ENCODE measurements at regions not wholly inside any gene's neighbourhood (a gene's known extent, or its start where the extent isn't known, plus 50 kb on each side); places are given as distances from the start of the nearest gene placed in this dataset.
A peak's percentile ranks its signal among the peaks of the same experiment; 100 is the strongest.
"Not testable (repeated sequence)": the region's sequence is repeated elsewhere in the genome, so short reads cannot be mapped to it uniquely, and the experiment has no call there.

DNA sequence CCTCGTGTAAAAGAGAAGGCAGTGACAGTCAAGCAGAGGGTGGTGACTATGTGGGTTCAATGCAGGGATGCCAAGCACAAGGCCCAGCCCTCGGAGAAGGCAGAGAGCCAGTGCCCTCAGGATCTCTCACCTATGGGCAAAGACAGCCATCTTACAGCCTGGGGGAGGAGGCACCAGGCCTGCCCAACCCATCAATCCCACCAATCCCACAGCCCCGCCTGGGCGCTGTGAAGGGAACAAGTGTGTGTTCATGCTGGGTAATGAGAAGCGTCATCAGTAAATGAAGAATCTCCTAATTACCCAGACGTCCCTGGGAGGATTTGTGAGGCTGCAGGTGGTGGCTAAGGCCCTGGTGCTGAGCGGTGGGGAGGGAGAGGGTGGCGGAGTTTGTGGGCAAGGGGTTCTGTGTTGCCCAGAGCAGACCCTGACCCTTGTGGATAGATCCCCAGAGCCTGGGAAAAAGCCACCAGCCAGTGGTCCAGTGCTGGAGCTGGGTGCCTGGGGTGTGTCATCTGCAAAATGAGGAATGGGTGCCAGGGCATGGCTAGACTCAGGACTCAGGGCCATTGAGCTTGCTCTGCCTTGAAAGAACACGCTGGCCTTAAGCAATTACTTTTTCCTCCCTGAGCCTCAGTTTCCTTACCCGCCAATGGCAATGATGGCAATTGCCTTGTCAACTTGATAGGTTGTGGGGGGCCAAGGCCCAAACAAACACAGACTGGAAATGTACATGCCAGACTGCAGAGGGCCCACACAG lies 128.1 kb upstream of the UNC5B start:
- no peak for DNase-seq (ENCODE audit: low read depth in 2 of 2)

DNA sequence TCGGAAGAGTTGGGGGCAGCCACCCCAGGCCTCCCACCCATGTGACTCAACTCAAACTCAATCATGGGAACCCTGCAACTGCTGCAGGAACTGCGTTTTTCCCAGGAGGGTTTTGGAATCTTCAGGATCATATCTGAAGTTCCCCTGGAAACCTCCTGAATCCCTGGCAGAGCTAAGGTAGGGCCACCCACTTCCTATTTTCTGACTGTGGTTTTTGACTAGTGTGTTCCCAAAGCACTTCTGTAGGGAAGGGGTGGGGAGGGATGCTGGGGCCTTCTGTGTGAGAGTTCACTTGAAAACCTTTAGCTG lies 127.6 kb upstream of the UNC5B start:
- DNase-seq (ENCODE audit: low read depth in 2 of 2), result no peak

- DNase-seq (ENCODE audit: low read depth in 2 of 2), result no peak
Observed at GRCh38 chr10:71085689-71086438, 126.5 kb upstream of the UNC5B start.

DNA sequence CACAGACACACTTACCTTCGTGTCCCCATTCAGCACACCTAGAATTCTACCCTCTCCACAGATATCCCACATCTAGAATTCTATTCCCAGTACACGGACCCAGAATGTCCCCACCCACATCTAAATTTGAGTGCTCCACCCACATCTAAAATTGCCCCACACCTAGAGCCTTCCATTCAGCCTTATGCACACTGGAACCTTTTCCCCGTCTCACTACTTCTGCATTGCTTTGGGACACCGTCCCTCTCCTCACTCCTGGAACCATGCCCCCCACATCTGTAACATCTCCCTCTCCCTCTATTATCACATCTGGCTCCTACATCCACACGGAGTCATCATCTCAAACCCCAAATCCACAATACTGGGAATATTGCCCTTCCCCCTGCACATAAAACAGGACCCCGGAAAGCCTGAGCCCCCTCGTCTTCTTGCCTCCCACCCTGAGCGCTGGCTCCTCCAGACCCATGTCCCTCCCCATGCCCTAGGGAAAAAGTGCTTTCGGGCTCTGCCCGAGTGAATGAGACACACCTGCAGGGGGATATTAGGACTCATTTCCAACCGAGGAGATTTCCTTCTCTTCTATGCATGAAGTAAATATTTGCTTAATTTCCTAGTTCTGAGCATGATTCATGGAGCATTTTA lies 125.8 kb upstream of the UNC5B start:
- no peak for DNase-seq (ENCODE audit: low read depth in 2 of 2)

DNA sequence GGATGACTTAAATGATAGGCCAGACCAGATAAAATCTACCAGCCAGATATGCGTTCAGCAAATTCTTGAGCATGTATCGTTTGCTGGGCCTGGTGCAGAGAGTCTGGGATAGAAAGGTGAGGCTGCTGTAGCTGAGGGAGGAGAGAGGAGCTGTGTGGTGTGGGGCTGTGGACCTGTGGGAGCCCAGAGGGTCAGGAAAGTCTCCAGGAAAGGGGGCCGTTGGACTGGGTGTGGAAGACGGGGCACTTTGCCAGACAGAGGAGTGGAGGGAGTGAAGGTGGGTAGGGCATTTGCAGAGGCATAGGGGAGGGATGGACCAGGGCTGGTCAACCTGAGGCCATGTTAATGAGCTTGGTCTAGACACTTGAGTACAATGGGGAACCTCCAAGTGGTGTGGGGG lies 124.7 kb upstream of the UNC5B start:
- DNase-seq (ENCODE audit: low read depth in 2 of 2), result no peak

- DNase-seq (ENCODE audit: low read depth in 2 of 2), result no peak
Observed at GRCh38 chr10:71088054-71088453, 124.3 kb upstream of the UNC5B start.

GRCh38 chr10:71088578-71088977 lies 123.8 kb upstream of the UNC5B start:
- not testable (repeated sequence) for DNase-seq (ENCODE audit: low read depth in 2 of 2)

- no peak for DNase-seq (ENCODE audit: low read depth in 2 of 2)
Observed at GRCh38 chr10:71089162-71089561, 123.2 kb upstream of the UNC5B start.

DNA sequence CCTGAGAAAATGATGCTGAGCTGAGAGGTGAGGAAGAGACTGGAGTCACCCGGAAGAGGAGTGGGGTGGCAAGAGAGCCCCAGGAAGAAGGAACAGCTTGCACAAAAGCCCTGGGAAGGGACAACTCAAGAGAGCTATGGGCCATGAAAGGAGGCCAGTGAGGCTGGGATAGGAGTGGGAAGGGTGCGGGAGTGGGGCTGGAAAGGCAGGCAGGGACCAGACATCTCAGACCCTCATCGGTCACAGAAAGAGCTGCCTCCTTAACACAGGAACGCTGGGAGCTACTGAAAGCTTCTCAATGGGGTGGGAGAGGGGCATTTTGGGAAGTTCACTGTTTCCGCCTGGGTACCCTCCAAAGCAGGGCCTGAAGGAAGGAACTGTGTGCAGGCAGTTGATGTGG lies 122.0 kb upstream of the UNC5B start:
- DNase-seq (ENCODE audit: low read depth in 2 of 2), result no peak

- no peak for DNase-seq (ENCODE audit: low read depth in 2 of 2)
Observed at GRCh38 chr10:71090801-71091200, 121.6 kb upstream of the UNC5B start.

- no peak for DNase-seq (ENCODE audit: low read depth in 2 of 2)
Observed at GRCh38 chr10:71092812-71093401, 119.5 kb upstream of the UNC5B start.

- DNase-seq (ENCODE audit: low read depth in 2 of 2), result no peak
Observed at GRCh38 chr10:71093531-71093930, 118.8 kb upstream of the UNC5B start.

DNA sequence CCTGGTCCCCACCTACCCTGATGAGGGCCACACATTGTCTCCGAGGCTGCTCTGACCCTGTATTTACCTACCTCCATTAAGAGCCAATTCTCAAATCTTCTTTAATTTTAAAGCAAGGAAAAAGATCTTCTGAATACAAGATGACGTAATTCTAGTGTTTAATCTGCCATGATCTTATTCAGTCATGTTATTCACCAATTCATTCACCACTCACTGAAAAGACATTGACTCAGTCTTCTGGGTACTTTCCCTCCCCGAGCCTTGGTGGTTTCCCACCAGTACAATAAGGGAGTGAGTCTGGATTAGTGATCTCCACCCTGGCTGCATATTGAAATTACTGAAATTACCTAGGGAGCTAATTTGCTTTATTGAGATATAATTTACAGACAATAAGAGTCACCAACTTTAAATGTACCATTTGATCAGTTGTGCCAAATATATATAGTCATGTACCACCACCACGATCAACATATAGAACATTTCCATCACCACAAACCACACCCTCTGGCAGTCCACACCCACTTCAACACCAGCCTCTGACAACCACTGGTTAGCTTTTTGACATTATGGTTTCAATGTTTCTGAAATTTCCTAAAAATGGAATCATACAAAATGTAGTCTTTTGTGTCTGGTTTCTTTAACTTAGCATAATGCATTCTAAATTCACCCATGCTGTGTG lies 117.5 kb upstream of the UNC5B start:
- peak; percentile 12 to 18 for DNase-seq (ENCODE audit: low read depth in 2 of 2)

DNA sequence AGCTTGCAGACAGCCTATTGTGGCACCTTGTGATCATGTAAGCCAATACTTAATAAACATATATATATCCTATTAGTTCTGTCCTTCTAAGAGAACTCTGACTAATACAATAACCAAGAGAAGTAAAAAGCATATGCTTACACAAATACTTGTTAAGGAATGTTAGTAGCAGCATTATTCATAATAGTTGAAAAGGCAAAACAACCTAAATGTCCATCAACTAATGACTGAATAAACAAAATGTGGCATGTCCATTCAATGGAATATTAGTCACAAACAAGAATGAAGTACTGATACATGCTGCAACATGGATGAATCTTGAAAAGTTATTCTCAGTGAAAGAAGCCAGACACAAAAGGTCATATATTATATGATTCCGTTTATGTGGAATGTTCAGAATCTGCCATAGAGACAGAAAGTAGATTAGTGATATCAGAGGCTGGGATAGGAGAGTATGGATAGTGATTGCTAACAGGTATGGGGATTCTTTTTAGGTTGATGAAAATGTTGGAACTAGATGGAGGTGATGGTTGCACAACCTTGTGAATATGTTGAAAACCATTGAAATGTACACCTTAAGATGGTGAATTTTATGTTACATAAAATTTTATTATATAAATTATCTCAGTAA lies 112.5 kb upstream of the UNC5B start:
- no peak for DNase-seq (ENCODE audit: low read depth in 2 of 2)

DNA sequence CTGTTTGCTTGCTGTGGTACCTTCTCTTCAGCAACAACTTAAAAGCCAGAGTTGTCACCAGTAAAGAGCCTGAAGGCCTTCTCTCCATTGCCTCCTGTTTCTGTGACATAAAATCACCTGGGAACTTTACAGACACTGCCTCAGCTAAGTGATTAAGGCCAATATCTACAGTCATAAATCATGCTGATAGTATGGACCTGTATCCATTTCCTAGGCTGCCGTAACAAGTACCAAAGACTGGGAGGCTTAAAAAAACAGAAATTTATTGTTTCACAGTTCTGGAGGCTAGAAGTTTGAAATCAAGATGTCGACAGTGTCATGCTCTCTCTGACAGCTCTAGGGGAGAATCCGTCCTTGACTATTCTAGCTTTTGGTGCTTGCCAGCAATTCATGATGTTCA lies 108.4 kb upstream of the UNC5B start:
- no peak for DNase-seq (ENCODE audit: low read depth in 2 of 2)

GRCh38 chr10:71106151-71106550 lies 106.2 kb upstream of the UNC5B start:
- DNase-seq (ENCODE audit: low read depth in 2 of 2), result not testable (repeated sequence)

DNA sequence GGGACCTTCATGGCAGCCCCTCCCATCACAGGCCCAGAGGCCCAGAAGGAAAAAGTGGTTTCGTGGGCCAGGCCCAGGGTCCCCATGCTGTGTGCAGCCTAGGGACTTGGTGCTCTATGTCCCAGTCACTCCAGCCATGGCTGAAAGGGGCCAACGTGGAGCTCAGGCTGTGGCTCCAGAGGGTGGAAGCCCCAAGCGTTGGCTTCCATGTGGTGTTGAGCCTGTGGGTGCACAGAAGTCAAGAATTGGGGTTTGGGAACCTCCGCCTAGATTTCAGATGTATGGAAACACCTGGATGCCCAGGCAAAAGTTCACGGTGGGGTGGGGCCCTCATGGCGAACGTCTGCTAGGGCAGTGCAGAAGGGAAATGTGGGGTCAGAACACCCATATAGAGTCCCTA lies 105.3 kb upstream of the UNC5B start:
- not testable (repeated sequence) for DNase-seq (ENCODE audit: low read depth in 2 of 2)

DNA sequence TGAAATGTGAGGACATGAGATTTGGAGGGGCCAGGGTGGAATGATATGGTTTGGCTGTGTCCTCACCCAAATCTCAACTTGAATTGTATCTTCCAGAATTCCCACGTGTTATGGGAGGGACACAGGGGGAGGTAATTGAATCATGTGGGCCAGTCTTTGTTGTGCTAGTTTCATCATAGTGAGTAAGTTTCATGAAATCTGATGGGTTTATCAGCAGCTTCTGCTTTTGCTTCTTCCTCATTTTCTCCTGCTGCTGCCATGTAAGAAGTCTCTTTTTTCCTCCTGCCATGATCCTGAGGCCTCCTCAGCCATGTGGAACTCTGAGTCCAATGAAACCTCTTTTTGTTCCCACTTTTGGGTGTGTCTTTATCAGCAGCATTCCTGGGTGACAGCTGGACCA lies 104.3 kb upstream of the UNC5B start:
- DNase-seq (ENCODE audit: low read depth in 2 of 2), result not testable (repeated sequence)

GRCh38 chr10:71112138-71112785 lies 100.1 kb upstream of the UNC5B start:
- no peak for DNase-seq (ENCODE audit: low read depth in 2 of 2)

- no peak for DNase-seq (ENCODE audit: low read depth in 2 of 2)
Observed at GRCh38 chr10:71116426-71116825, 95.9 kb upstream of the UNC5B start.

DNA sequence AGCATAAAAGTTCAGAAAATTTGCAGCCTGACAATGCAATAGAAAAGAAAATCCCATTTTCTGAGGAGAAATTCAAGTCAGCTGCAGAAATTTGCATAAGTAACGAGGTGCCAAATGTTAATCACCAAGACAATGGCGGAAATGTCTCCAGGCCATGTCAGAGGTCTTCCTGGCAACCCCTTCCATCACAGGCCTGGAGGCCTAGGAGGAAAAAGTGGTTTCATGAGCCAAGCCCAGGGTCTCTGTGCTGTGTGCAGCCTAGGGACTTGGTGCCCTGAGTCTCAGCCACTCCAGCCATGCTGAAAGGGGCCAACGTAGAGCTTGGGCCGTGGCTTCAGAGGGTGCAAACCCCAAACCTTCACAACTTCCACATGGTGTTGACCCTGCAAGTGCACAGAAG lies 94.8 kb upstream of the UNC5B start:
- DNase-seq (ENCODE audit: low read depth in 2 of 2), result not testable (repeated sequence)

Data from stimulated activated CD4-positive, alpha-beta T cell treated with anti-CD3 and anti-CD28 coated beads, Interleukin-4, amount 100 ng/mL, for 48 hours (primary cell).